GM19324 (cell line): ENCODE measurements at regions not wholly inside any gene's neighbourhood (a gene's known extent, or its start where the extent isn't known, plus 50 kb on each side); places are given as distances from the start of the nearest gene placed in this dataset.

ENCODE experiments used
- ATAC-seq: cut with Tn5 transposase; IDR thresholded peaks from one replicate; pipeline ENCODE4 v1.9.1; 2021; ENCODE audit warnings: mild to moderate bottlenecking, moderate library complexity; ENCODE audit not compliant: unreplicated experiment, low FRiP score

GRCh38 chr18:44594799-44595467 lies 85.8 kb upstream of the SETBP1 start:
- ATAC-seq: no peak

- no peak for ATAC-seq
Measured at GRCh38 chr18:44597797-44598196, 82.9 kb upstream of the SETBP1 start.

GRCh38 chr18:44598514-44598913 lies 82.2 kb upstream of the SETBP1 start:
- ATAC-seq: no peak

- no peak for ATAC-seq
Measured at GRCh38 chr18:44599412-44599811, 81.3 kb upstream of the SETBP1 start.

GRCh38 chr18:44601447-44601846 lies 79.2 kb upstream of the SETBP1 start:
- no peak for ATAC-seq

GRCh38 chr18:44602380-44602779 lies 78.3 kb upstream of the SETBP1 start:
- ATAC-seq: no peak

- no peak for ATAC-seq
Measured at GRCh38 chr18:44602845-44603244, 77.8 kb upstream of the SETBP1 start.

- ATAC-seq: no peak
Measured at GRCh38 chr18:44609181-44609941, 71.3 kb upstream of the SETBP1 start.

- no peak for ATAC-seq
Measured at GRCh38 chr18:44620812-44621211, 59.9 kb upstream of the SETBP1 start.

GRCh38 chr18:44624052-44624451 lies 56.6 kb upstream of the SETBP1 start:
- no peak for ATAC-seq

GRCh38 chr18:44625386-44625785 lies 55.3 kb upstream of the SETBP1 start:
- no peak for ATAC-seq

- no peak for ATAC-seq
Measured at GRCh38 chr18:44626236-44626635, 54.5 kb upstream of the SETBP1 start.

GRCh38 chr18:44626807-44627206 lies 53.9 kb upstream of the SETBP1 start:
- ATAC-seq: no peak

GRCh38 chr18:44627280-44627679 lies 53.4 kb upstream of the SETBP1 start:
- ATAC-seq: no peak

- no peak for ATAC-seq
Measured at GRCh38 chr18:44629406-44629805, 51.3 kb upstream of the SETBP1 start.

- ATAC-seq: no peak
Measured at GRCh38 chr18:44630118-44630517, 50.6 kb upstream of the SETBP1 start.
